NCI-H748 treated with DMSO at 0.1 percent for 48 hours (cell line): ENCODE measurements at regions not wholly inside any gene's neighbourhood (a gene's known extent, or its start where the extent isn't known, plus 50 kb on each side); places are given as distances from the start of the nearest gene placed in this dataset.

Experiments
- DNase-seq: peaks from one replicate; lab custom pipeline; 2025; lab: John Stamatoyannopoulos, UW

DNA sequence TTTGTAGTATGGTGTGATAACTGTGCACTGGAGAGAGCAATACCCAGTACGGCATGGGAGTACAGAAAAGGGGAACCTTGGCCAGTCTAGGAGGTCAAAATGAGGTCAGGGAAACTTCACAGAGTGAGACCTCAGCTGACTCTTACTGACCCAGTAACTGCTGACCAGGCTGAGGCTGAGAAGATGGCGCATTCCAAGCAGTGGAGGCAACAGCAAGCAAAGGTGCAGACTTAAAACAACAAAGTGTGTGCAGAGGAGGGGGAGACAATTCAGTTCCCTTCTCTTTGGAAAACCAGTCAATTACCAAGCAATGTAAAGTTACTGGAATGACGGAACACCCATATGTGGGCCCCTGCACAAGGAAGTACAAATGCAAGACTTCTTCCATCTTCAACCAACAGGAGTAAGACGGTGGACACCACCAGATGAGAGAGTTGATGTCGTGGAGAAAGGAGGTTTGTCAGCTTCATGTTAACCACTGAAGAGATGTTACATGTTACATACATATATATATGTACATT, 54.6 kb upstream of the PRDX6 start:
- DNase-seq, result no peak

- DNase-seq, result no peak
Observed at GRCh38 chr1:173423291-173423690, 53.8 kb upstream of the PRDX6 start.

GRCh38 chr1:173424143-173424542, 53.0 kb upstream of the PRDX6 start:
- DNase-seq, result no peak

DNA sequence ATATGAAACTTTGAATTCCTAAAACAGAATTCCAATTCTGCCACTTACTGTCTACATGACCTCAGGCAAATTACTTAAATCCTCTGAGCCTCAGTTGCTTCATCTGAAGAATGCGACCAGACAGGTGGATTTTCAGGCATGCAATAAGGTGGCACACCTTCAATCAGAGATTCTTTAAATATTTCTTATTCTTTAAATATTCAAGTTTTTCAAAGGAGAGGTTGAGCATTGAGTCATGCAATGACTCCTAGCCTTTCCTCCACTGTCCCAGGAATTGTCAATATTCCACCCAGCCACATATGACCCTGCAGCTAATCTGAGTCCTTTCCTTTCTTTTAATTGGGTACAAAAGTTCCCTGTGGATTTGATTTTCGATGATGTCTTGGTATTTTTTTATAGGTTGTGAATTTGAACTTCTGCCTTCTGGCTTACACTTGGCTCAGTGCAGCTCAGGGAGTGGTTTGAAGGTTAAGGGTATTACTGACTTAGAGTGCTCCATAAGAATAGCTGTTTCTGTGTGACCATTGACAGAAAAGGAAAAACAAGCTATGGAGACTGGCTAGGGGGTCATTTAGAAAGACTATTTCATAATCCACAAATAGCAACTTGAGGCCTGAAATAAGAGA, 52.2 kb upstream of the PRDX6 start:
- no peak for DNase-seq

- no peak for DNase-seq
Observed at GRCh38 chr1:173426057-173426456, 51.1 kb upstream of the PRDX6 start.

DNA sequence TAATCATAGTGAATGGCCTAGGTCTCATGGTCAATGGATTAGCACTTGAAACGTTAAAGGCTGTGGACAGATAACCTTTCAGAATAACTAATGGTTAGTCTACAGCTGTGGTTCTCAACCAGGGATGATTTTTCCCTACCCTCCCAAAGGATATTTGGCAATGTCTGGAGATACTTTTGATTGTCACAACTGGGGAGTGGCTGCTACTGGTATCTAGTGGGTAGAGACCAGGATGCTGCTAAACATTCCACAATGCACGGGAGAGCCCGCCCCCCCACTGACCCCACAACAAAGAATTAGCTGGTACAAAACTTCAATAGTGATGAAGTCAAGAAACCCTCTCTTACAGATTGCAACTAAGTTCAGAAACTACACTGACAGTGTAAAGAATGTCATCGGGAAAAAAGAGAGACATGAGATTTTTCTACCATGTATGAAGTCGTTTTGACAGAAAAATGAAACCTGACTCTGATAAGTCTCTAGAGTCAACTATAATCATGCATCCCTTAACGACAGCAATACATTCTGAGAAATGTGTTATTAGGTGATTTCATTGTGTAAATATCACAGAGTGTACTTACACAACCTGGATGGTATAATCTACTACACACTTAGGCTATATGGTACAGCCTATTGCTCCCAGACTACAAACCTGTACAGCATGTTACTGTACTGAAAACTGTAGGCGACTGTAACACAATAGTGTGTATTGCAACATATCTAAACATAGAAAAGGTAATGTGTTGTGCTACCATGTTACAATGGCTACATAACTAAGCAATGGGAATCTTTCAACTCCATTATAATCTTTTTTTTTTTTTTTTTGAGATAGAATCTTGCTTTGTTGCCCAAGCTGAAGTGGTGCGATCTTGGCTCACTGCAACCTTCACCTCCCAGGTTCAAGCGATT, 49.7 kb upstream of the PRDX6 start:
- DNase-seq, result no peak
